ENCODE measurements at regions not wholly inside any gene's neighbourhood (a gene's known extent, or its start where the extent isn't known, plus 50 kb on each side); places are given as distances from the start of the nearest gene placed in this dataset.

- TF ChIP-seq ZBTB2 (CRISPR knock-in tag; IDR thresholded peaks at IDR 0.05; ENCODE audit: low read depth), result no peak
- TF ChIP-seq ZBTB37 (CRISPR knock-in tag; IDR thresholded peaks at IDR 0.05), result no peak
- TF ChIP-seq ZBTB39 (CRISPR knock-in tag; IDR thresholded peaks at IDR 0.05), result no peak
- TF ChIP-seq KDM3A (CRISPR knock-in tag; IDR thresholded peaks at IDR 0.05; ENCODE audit: low read depth), result peak; percentile 60
- no peak for TF ChIP-seq ZNF746 (CRISPR knock-in tag; IDR thresholded peaks at IDR 0.05)
- TF ChIP-seq GTF3A (CRISPR knock-in tag; conservative IDR thresholded peaks at IDR 0.05), result peak; percentile 91; the same call in 1 of the 2 replicates
- no peak for TF ChIP-seq HNF1A (IDR thresholded peaks at IDR 0.05; ENCODE audit: low read depth)
- TF ChIP-seq HNF1A (CRISPR knock-in tag; IDR thresholded peaks at IDR 0.05; ENCODE audit: borderline replicate concordance), result peak; percentile 72
- no peak for TF ChIP-seq ZC3H13 (CRISPR knock-in tag; IDR thresholded peaks at IDR 0.05)
- peak; percentile 88 for TF ChIP-seq E2F1 (CRISPR knock-in tag; IDR thresholded peaks at IDR 0.05)
- no peak for TF ChIP-seq ZNF256 (CRISPR knock-in tag; conservative IDR thresholded peaks at IDR 0.05)
- no peak for TF ChIP-seq PLRG1 (conservative IDR thresholded peaks at IDR 0.05)
- TF ChIP-seq ZNF225 (CRISPR knock-in tag; IDR thresholded peaks at IDR 0.05), result peak; percentile 56; the same call in 1 of the 2 replicates
- TF ChIP-seq ZNF580 (CRISPR knock-in tag; IDR thresholded peaks at IDR 0.05; ENCODE audit: borderline replicate concordance, low read depth), result peak; percentile 81; the same call in 1 of the 2 replicates
- peak; percentile 42 for TF ChIP-seq CCAR2 (optimal IDR thresholded peaks at IDR 0.05; ENCODE audit: low read depth, low read length)
- no peak for TF ChIP-seq SMYD3 (CRISPR knock-in tag; IDR thresholded peaks at IDR 0.05)
- peak; percentile 63 for TF ChIP-seq FOSL2 (CRISPR knock-in tag; IDR thresholded peaks at IDR 0.05)
- TF ChIP-seq SRF (IDR thresholded peaks at IDR 0.05; ENCODE audit: low read depth, low read length), result no peak
Measured at GRCh38 chr13:21297914-21298831, 121.7 kb downstream of the MRPL57 start (continued).
